HL-60 (cell line): ENCODE measurements at regions not wholly inside any gene's neighbourhood (a gene's known extent, or its start where the extent isn't known, plus 50 kb on each side); places are given as distances from the start of the nearest gene placed in this dataset.

Experiments used
- CTCF ChIP-seq: IDR thresholded peaks from one replicate; pipeline ENCODE4 v1.5.1; 2011; ENCODE audit warnings: low read length, control low read depth, inconsistent platforms; ENCODE audit not compliant: insufficient read depth
- GABPA ChIP-seq: IDR thresholded peaks from 2 replicates; pipeline ENCODE4 v1.6.1; 2012; ENCODE audit warnings: low read depth
- POLR2AphosphoS5 ChIP-seq: IDR thresholded peaks from 2 replicates; pipeline ENCODE4 v1.6.1; 2012; ENCODE audit warnings: low read depth
- REST ChIP-seq: IDR thresholded peaks from 2 replicates; pipeline ENCODE4 v1.6.1; 2012; ENCODE audit warnings: low read depth; ENCODE audit not compliant: insufficient replicate concordance

- TF ChIP-seq CTCF (no peak), REST (no peak), POLR2AphosphoS5 (no peak), GABPA (no peak)
Observed at GRCh38 chr1:242877743-242878142, 353.2 kb upstream of the PLD5 start.
